ENCODE measurements at regions not wholly inside any gene's neighbourhood (a gene's known extent, or its start where the extent isn't known, plus 50 kb on each side); places are given as distances from the start of the nearest gene placed in this dataset.

DNA sequence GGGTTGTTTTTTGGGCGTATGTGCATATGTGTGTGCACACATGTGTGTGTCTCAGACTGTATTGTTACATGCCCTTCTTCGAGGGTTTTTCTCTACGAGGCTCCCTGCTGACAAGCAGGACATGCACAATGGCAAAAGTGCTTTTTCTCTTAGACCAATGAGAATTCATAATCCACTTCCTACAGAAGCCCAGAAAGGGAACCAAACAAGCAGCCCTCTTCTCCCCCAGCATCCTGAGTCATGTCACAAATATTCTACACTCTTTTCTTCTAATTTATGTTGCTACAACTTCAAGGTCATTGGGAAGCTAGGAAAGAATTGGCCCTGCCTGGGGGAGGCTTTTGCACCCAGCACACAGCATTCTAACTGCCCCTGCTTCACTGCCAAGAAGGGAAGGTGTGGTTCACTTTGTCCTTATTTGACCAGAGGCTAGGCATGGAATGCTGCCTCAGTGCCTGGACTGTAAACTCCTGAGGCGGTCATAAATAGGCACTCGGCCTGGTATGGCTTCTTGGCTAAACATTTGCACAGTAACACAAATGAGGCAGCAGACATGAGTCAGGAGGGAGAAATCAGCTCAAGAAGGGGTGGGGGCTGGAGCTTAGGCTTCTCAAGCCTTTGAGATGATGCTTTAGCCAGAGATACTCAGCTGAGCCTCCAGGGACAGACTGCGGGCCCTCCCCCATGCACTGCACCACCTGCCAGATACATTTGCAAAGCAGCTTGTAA lies 92.7 kb upstream of the KLF7 start:
- Mint-ChIP-seq H3K27ac (no peak overlapping the region), H3K27me3 (ENCODE audit: low read depth in 2 of 2) (peaks cover 27 to 61% of the 10 kb centered on the region in 2 donors), H3K4me1 (no peaks in the 10 kb centered on the region), H3K36me3 (no peaks in the 10 kb centered on the region), H3K9me3 (no peaks in the 10 kb centered on the region), H3K4me3 (no peak overlapping the region)
- Histone ChIP-seq H3K4me1 (ENCODE audit: control insufficient read depth, insufficient read depth, low read length) (peaks cover 6% of the 10 kb centered on the region), H3K9me3 (ENCODE audit: control insufficient read depth, insufficient read depth, low read length) (no peaks in the 10 kb centered on the region), H3K36me3 (ENCODE audit: control insufficient read depth, insufficient read depth, low read length) (no peaks in the 10 kb centered on the region), H3K27me3 (ENCODE audit: control insufficient read depth, insufficient read depth, low read length) (no peaks in the 10 kb centered on the region), H3K4me3 (ENCODE audit: low read length) (no peak overlapping the region), H3K27ac (ENCODE audit: low read length) (no peak overlapping the region)
- DNase-seq (no peak), ATAC-seq (no peak)
- 66% methylated on average over 6 of the region's 6 CpGs for WGBS (ENCODE audit: insufficient coverage)
- TF ChIP-seq, protein P1, sequence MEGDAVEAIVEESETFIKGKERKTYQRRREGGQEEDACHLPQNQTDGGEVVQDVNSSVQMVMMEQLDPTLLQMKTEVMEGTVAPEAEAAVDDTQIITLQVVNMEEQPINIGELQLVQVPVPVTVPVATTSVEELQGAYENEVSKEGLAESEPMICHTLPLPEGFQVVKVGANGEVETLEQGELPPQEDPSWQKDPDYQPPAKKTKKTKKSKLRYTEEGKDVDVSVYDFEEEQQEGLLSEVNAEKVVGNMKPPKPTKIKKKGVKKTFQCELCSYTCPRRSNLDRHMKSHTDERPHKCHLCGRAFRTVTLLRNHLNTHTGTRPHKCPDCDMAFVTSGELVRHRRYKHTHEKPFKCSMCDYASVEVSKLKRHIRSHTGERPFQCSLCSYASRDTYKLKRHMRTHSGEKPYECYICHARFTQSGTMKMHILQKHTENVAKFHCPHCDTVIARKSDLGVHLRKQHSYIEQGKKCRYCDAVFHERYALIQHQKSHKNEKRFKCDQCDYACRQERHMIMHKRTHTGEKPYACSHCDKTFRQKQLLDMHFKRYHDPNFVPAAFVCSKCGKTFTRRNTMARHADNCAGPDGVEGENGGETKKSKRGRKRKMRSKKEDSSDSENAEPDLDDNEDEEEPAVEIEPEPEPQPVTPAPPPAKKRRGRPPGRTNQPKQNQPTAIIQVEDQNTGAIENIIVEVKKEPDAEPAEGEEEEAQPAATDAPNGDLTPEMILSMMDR (IDR thresholded peaks at IDR 0.05), result no peak
- intact Hi-C loops (cut with micrococcal nuclease), result no loop called here

DNA sequence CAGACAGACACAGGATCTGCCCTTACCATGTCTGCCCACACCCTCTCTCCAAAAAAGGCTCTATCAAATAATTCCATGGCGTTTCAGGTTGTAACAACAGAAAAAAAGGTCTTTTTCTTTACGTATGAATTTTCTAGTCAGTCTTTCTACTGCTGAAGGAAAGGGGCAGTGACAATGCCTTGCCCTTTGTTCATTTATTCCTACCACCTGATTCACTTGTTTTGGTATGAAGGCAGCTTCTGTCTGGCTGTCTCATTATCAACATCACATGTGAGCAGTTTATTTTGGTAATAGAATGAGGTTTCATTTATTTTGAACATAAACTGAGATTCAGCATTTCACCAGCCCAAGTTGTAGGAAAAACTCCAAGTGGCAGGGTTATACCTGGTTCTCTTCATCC lies 94.3 kb upstream of the KLF7 start:
- no peak overlapping the region for H3K27ac Mint-ChIP-seq
- intact Hi-C loops (cut with micrococcal nuclease), result no loop called here
- Histone ChIP-seq H3K36me3 (ENCODE audit: control insufficient read depth, insufficient read depth, low read length) (no peaks in the 10 kb centered on the region), H3K27me3 (ENCODE audit: control insufficient read depth, insufficient read depth, low read length) (no peaks in the 10 kb centered on the region), H3K27ac (ENCODE audit: low read length) (no peak overlapping the region), H3K4me1 (ENCODE audit: control insufficient read depth, insufficient read depth, low read length) (peaks cover 6% of the 10 kb centered on the region), H3K4me3 (ENCODE audit: low read length) (no peak overlapping the region), H3K9me3 (ENCODE audit: control insufficient read depth, insufficient read depth, low read length) (no peaks in the 10 kb centered on the region)
- no peaks in the 10 kb centered on the region for H3K4me1 Mint-ChIP-seq
- TF ChIP-seq, protein P1 (IDR thresholded peaks at IDR 0.05), result no peak
- H3K9me3 Mint-ChIP-seq, result no peaks in the 10 kb centered on the region
- no peaks in the 10 kb centered on the region for H3K36me3 Mint-ChIP-seq
- WGBS (ENCODE audit: insufficient coverage), result 83% methylated on average over 2 of the region's 2 CpGs
- H3K27me3 Mint-ChIP-seq (ENCODE audit: low read depth in 2 of 2), result peaks cover 20 to 51% of the 10 kb centered on the region in 2 donors
- no peak for DNase-seq
- no peak for ATAC-seq
- H3K4me3 Mint-ChIP-seq, result no peak overlapping the region

DNA sequence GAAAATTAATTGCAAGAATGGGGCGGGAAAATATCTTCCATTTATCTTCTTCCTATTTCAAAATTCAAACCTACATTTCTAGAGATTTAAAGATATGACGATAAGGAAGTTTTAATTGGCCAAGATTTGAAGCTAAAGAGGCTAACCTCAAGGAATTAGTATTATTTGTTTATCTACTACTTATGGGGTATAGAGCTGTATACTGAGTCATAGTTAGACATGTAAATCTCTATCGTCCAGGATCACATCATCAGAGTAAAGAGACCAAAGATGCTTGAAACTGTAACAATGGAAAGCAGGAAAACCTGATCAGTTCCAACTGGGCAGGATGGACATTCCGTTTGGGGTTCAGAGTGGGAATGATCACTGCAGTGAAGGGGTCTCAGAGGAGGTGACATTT lies 95.2 kb upstream of the KLF7 start:
- H3K4me1 Mint-ChIP-seq, result no peaks in the 10 kb centered on the region
- H3K9me3 Mint-ChIP-seq, result no peaks in the 10 kb centered on the region
- no peak for DNase-seq
- H3K9me3 ChIP-seq (ENCODE audit: control insufficient read depth, insufficient read depth, low read length), result no peaks in the 10 kb centered on the region
- WGBS (ENCODE audit: insufficient coverage), result 91% methylated on average over 2 of the region's 4 CpGs
- H3K27me3 Mint-ChIP-seq (ENCODE audit: low read depth in 2 of 2), result peaks cover 13 to 50% of the 10 kb centered on the region in 2 donors
- no peaks in the 10 kb centered on the region for H3K27me3 ChIP-seq (ENCODE audit: control insufficient read depth, insufficient read depth, low read length)
- no peak for ATAC-seq
- no peak overlapping the region for H3K4me3 Mint-ChIP-seq
- no peaks in the 10 kb centered on the region for H3K36me3 ChIP-seq (ENCODE audit: control insufficient read depth, insufficient read depth, low read length)
- intact Hi-C loops (cut with micrococcal nuclease), result no loop called here
- H3K27ac ChIP-seq (ENCODE audit: low read length), result no peak overlapping the region
- TF ChIP-seq, protein P1 (IDR thresholded peaks at IDR 0.05), result no peak
- H3K4me1 ChIP-seq (ENCODE audit: control insufficient read depth, insufficient read depth, low read length), result no peaks in the 10 kb centered on the region
- H3K36me3 Mint-ChIP-seq, result no peaks in the 10 kb centered on the region
- H3K27ac Mint-ChIP-seq, result no peak overlapping the region
- no peak overlapping the region for H3K4me3 ChIP-seq (ENCODE audit: low read length)

DNA sequence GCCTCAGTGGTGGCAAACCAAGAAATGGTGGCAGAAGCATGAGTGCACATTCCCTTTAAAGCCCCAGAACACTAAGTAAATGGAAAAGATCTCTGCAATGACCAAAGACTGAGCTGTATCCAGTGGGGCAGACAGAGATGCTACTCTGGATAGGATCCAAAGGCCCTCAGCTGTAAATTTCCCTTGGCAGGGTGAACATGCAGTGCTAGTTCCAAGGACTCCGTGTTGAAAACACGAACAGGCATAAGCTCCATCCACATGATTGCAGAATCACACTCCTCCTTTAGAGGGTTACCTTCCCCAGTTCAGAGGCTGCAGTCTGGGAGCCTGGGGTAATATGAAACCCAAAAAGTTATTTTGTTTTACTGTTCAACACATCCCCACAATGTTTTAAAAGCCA lies 98.6 kb upstream of the KLF7 start:
- Mint-ChIP-seq H3K36me3 (no peaks in the 10 kb centered on the region), H3K4me3 (no peak overlapping the region), H3K4me1 (no peaks in the 10 kb centered on the region), H3K9me3 (no peaks in the 10 kb centered on the region), H3K27me3 (ENCODE audit: low read depth in 2 of 2) (peaks cover 9 to 54% of the 10 kb centered on the region in 2 donors), H3K27ac (no peak overlapping the region)
- H3K4me1 ChIP-seq (ENCODE audit: control insufficient read depth, insufficient read depth, low read length), result no peaks in the 10 kb centered on the region
- H3K9me3 ChIP-seq (ENCODE audit: control insufficient read depth, insufficient read depth, low read length), result no peaks in the 10 kb centered on the region
- H3K4me3 ChIP-seq (ENCODE audit: low read length), result no peak overlapping the region
- intact Hi-C loops (cut with micrococcal nuclease), result no loop called here
- ATAC-seq, result no peak
- H3K27me3 ChIP-seq (ENCODE audit: control insufficient read depth, insufficient read depth, low read length), result no peaks in the 10 kb centered on the region
- 96% methylated on average over 2 of the region's 2 CpGs for WGBS (ENCODE audit: insufficient coverage)
- H3K36me3 ChIP-seq (ENCODE audit: control insufficient read depth, insufficient read depth, low read length), result no peaks in the 10 kb centered on the region
- H3K27ac ChIP-seq (ENCODE audit: low read length), result no peak overlapping the region
- no peak for DNase-seq
- TF ChIP-seq, protein P1 (IDR thresholded peaks at IDR 0.05), result no peak

Data from natural killer cell (primary cell).